Mesendoderm (in vitro differentiated cells): ENCODE measurements at regions not wholly inside any gene's neighbourhood (a gene's known extent, or its start where the extent isn't known, plus 50 kb on each side); places are given as distances from the start of the nearest gene placed in this dataset.

Experiments used
- DNase-seq: peaks from one replicate; pipeline ENCODE4 v3.0.0; 2013
- H2AK5ac ChIP-seq: 2 replicates; pipeline ENCODE4 v1.6.1; 2013; ENCODE audit warnings: low read length, inconsistent platforms
- H2BK120ac ChIP-seq: 2 replicates; pipeline ENCODE4 v1.6.1; 2013; ENCODE audit warnings: low read depth, mild to moderate bottlenecking, low read length, moderate library complexity, mixed read lengths
- H2BK15ac ChIP-seq: replicated peaks from 2 replicates; pipeline ENCODE4 v1.6.1; 2013; ENCODE audit warnings: low read depth, mild to moderate bottlenecking, moderate library complexity
- H2BK5ac ChIP-seq: 2 replicates; pipeline ENCODE4 v1.6.1; 2013; ENCODE audit warnings: low read length, inconsistent platforms
- H3K18ac ChIP-seq: 2 replicates; pipeline ENCODE4 v1.6.1; 2013; ENCODE audit warnings: mild to moderate bottlenecking, low read length, mixed read lengths
- H3K23ac ChIP-seq: one replicate; pipeline ENCODE4 v1.6.1; 2013; ENCODE audit warnings: low read length
- H3K27ac ChIP-seq: 2 replicates; pipeline ENCODE4 v1.5.1; 2013; ENCODE audit warnings: low read depth, mild to moderate bottlenecking, inconsistent platforms, low read length, moderate library complexity
- H3K27me3 ChIP-seq: 2 replicates; pipeline ENCODE4 v1.6.1; 2013; ENCODE audit warnings: low read length, control low read depth, mild to moderate bottlenecking, inconsistent platforms; ENCODE audit not compliant: insufficient read depth, poor library complexity
- H3K36me3 ChIP-seq: 2 replicates; pipeline ENCODE4 v1.6.1; 2013; ENCODE audit warnings: low read length, inconsistent platforms; ENCODE audit not compliant: control insufficient read depth, insufficient read depth
- H3K4ac ChIP-seq: one replicate; pipeline ENCODE4 v1.6.1; 2013; ENCODE audit warnings: low read depth, mild to moderate bottlenecking, low read length, moderate library complexity
- H3K4me1 ChIP-seq: 2 replicates; pipeline ENCODE4 v1.6.1; 2013; ENCODE audit warnings: low read depth, low read length, inconsistent platforms; ENCODE audit not compliant: control insufficient read depth
- H3K4me2 ChIP-seq: 2 replicates; pipeline ENCODE4 v1.6.1; 2013; ENCODE audit warnings: low read length
- H3K4me3 ChIP-seq: 2 replicates; pipeline ENCODE4 v1.5.1; 2013; ENCODE audit warnings: mild to moderate bottlenecking, low read length
- H3K56ac ChIP-seq: one replicate; pipeline ENCODE4 v1.6.1; 2013; ENCODE audit warnings: low read length
- H3K79me1 ChIP-seq: 2 replicates; pipeline ENCODE4 v1.6.1; 2013; ENCODE audit warnings: low read length, inconsistent platforms
- H3K79me2 ChIP-seq: 2 replicates; pipeline ENCODE4 v1.6.1; 2013; ENCODE audit warnings: mild to moderate bottlenecking, low read length; ENCODE audit not compliant: control insufficient read depth, insufficient read depth
- H3K9ac ChIP-seq: 2 replicates; pipeline ENCODE4 v1.6.1; 2013; ENCODE audit warnings: low read length, inconsistent platforms
- H4K5ac ChIP-seq: one replicate; pipeline ENCODE4 v1.6.1; 2013; ENCODE audit warnings: low read length
- H4K8ac ChIP-seq: one replicate; pipeline ENCODE4 v1.6.1; 2013; ENCODE audit warnings: low read depth, mild to moderate bottlenecking, control low read depth, low read length, moderate library complexity
- WGBS: extraction: QIAGEN DNeasy Blood & Tissue Kit; methylation state at CpG from one replicate; pipeline ENCODE4 v1.1.7; 2013; ENCODE audit warnings: low lambda C conversion rate, missing lambda C conversion rate; ENCODE audit not compliant: insufficient coverage; ENCODE audit errors: extremely low coverage; 5-methylcytosine and 5-hydroxymethylcytosine counted together

GRCh38 chr7:119522263-119522662 is 750.7 kb upstream of the KCND2 start:
- no peak for DNase-seq
- Histone ChIP-seq H2BK120ac (no peak overlapping the region), H3K79me2 (no peaks in the 10 kb centered on the region), H3K56ac (no peak overlapping the region), H3K79me1 (no peaks in the 10 kb centered on the region), H3K4ac (no peak overlapping the region), H3K4me1 (no peaks in the 10 kb centered on the region), H3K27me3 (no peaks in the 10 kb centered on the region), H3K4me3 (no peak overlapping the region), H4K8ac (no peak overlapping the region), H3K23ac (no peak overlapping the region), H2BK15ac (no peak overlapping the region), H3K4me2 (no peak overlapping the region), H3K27ac (no peak overlapping the region), H3K36me3 (no peaks in the 10 kb centered on the region), H4K5ac (no peak overlapping the region), H2AK5ac (no peak overlapping the region), H2BK5ac (no peak overlapping the region), H3K9ac (no peak overlapping the region), H3K18ac (no peak overlapping the region)
- WGBS = no CpG with 5 or more reads among the region's 1 CpG

- Histone ChIP-seq H3K79me1 (no peaks in the 10 kb centered on the region), H3K18ac (no peak overlapping the region), H3K4me1 (no peaks in the 10 kb centered on the region), H3K4me3 (no peak overlapping the region), H2BK120ac (no peak overlapping the region), H4K8ac (no peak overlapping the region), H3K36me3 (no peaks in the 10 kb centered on the region), H2AK5ac (no peak overlapping the region), H3K27me3 (no peaks in the 10 kb centered on the region), H3K56ac (no peak overlapping the region), H2BK5ac (no peak overlapping the region), H3K79me2 (no peaks in the 10 kb centered on the region), H4K5ac (no peak overlapping the region), H2BK15ac (no peak overlapping the region), H3K4ac (no peak overlapping the region), H3K4me2 (no peak overlapping the region), H3K23ac (no peak overlapping the region), H3K9ac (no peak overlapping the region), H3K27ac (no peak overlapping the region)
- WGBS = no CpG with 5 or more reads among the region's 6 CpGs
- DNase-seq = no peak
Observed at GRCh38 chr7:119522698-119523097, 750.3 kb upstream of the KCND2 start.

GRCh38 chr7:119545118-119545517 is 727.9 kb upstream of the KCND2 start:
- no peaks in the 10 kb centered on the region for H3K4me1 ChIP-seq
- no peak overlapping the region for H3K4me2 ChIP-seq
- no peaks in the 10 kb centered on the region for H3K79me2 ChIP-seq
- H2BK15ac ChIP-seq = no peak overlapping the region
- H3K27me3 ChIP-seq = no peaks in the 10 kb centered on the region
- H3K4ac ChIP-seq = no peak overlapping the region
- H3K56ac ChIP-seq = no peak overlapping the region
- no peak overlapping the region for H3K23ac ChIP-seq
- peak; percentile 1 for DNase-seq
- no peak overlapping the region for H4K8ac ChIP-seq
- H3K36me3 ChIP-seq = no peaks in the 10 kb centered on the region
- no peak overlapping the region for H2BK120ac ChIP-seq
- no peak overlapping the region for H3K4me3 ChIP-seq
- no peak overlapping the region for H3K18ac ChIP-seq
- no peak overlapping the region for H3K27ac ChIP-seq
- no peaks in the 10 kb centered on the region for H3K79me1 ChIP-seq
- H4K5ac ChIP-seq = no peak overlapping the region
- no peak overlapping the region for H2BK5ac ChIP-seq
- no peak overlapping the region for H3K9ac ChIP-seq
- H2AK5ac ChIP-seq = no peak overlapping the region

GRCh38 chr7:119555788-119556187 is 717.2 kb upstream of the KCND2 start:
- H2BK15ac ChIP-seq = no peak overlapping the region
- no peak overlapping the region for H4K5ac ChIP-seq
- no peaks in the 10 kb centered on the region for H3K27me3 ChIP-seq
- no peak overlapping the region for H2BK120ac ChIP-seq
- no peak overlapping the region for H3K4me3 ChIP-seq
- H3K4me2 ChIP-seq = no peak overlapping the region
- no peak overlapping the region for H4K8ac ChIP-seq
- no peak overlapping the region for H3K56ac ChIP-seq
- no peak overlapping the region for H2BK5ac ChIP-seq
- WGBS = no CpG with 5 or more reads among the region's 3 CpGs
- no peaks in the 10 kb centered on the region for H3K79me2 ChIP-seq
- H3K79me1 ChIP-seq = no peaks in the 10 kb centered on the region
- no peaks in the 10 kb centered on the region for H3K36me3 ChIP-seq
- no peak overlapping the region for H2AK5ac ChIP-seq
- no peak for DNase-seq
- no peak overlapping the region for H3K4ac ChIP-seq
- H3K4me1 ChIP-seq = no peaks in the 10 kb centered on the region
- H3K9ac ChIP-seq = no peak overlapping the region
- H3K27ac ChIP-seq = no peak overlapping the region
- H3K18ac ChIP-seq = no peak overlapping the region
- no peak overlapping the region for H3K23ac ChIP-seq

GRCh38 chr7:119556436-119556835 is 716.5 kb upstream of the KCND2 start:
- no peak overlapping the region for H2AK5ac ChIP-seq
- no peak overlapping the region for H3K56ac ChIP-seq
- H3K18ac ChIP-seq = no peak overlapping the region
- H3K27ac ChIP-seq = no peak overlapping the region
- no peak overlapping the region for H4K5ac ChIP-seq
- DNase-seq = no peak
- no peaks in the 10 kb centered on the region for H3K79me2 ChIP-seq
- H2BK5ac ChIP-seq = no peak overlapping the region
- H4K8ac ChIP-seq = no peak overlapping the region
- H3K79me1 ChIP-seq = no peaks in the 10 kb centered on the region
- no peak overlapping the region for H3K9ac ChIP-seq
- no peak overlapping the region for H3K4me2 ChIP-seq
- no peak overlapping the region for H2BK15ac ChIP-seq
- no CpG with 5 or more reads among the region's 2 CpGs for WGBS
- H3K36me3 ChIP-seq = no peaks in the 10 kb centered on the region
- no peak overlapping the region for H3K23ac ChIP-seq
- H3K27me3 ChIP-seq = no peaks in the 10 kb centered on the region
- H2BK120ac ChIP-seq = no peak overlapping the region
- no peak overlapping the region for H3K4ac ChIP-seq
- H3K4me1 ChIP-seq = no peaks in the 10 kb centered on the region
- no peak overlapping the region for H3K4me3 ChIP-seq

- no peak overlapping the region for H3K4me2 ChIP-seq
- H3K27ac ChIP-seq = no peak overlapping the region
- no CpG with 5 or more reads among the region's 2 CpGs for WGBS
- no peak overlapping the region for H3K4me3 ChIP-seq
- no peak overlapping the region for H3K9ac ChIP-seq
- no peaks in the 10 kb centered on the region for H3K79me1 ChIP-seq
- H2BK120ac ChIP-seq = no peak overlapping the region
- H3K36me3 ChIP-seq = no peaks in the 10 kb centered on the region
- H2BK15ac ChIP-seq = no peak overlapping the region
- no peak overlapping the region for H2AK5ac ChIP-seq
- no peak overlapping the region for H3K18ac ChIP-seq
- no peak overlapping the region for H4K8ac ChIP-seq
- no peaks in the 10 kb centered on the region for H3K4me1 ChIP-seq
- H2BK5ac ChIP-seq = no peak overlapping the region
- no peak overlapping the region for H3K23ac ChIP-seq
- H3K27me3 ChIP-seq = no peaks in the 10 kb centered on the region
- no peak overlapping the region for H3K56ac ChIP-seq
- H3K79me2 ChIP-seq = no peaks in the 10 kb centered on the region
- DNase-seq = no peak
- H3K4ac ChIP-seq = no peak overlapping the region
- H4K5ac ChIP-seq = no peak overlapping the region
Observed at GRCh38 chr7:119561751-119562150, 711.2 kb upstream of the KCND2 start.
